Ishikawa (cell line): ENCODE measurements at regions not wholly inside any gene's neighbourhood (a gene's known extent, or its start where the extent isn't known, plus 50 kb on each side); places are given as distances from the start of the nearest gene placed in this dataset.

ENCODE experiments used
- CEBPB ChIP-seq: IDR thresholded peaks from 2 replicates; pipeline ENCODE4 v1.6.1; 2012
- CREB1 ChIP-seq: IDR thresholded peaks from 2 replicates; pipeline ENCODE4 v1.6.1; 2012; ENCODE audit warnings: low read depth
- EGR1 ChIP-seq: IDR thresholded peaks from 2 replicates; pipeline ENCODE4 v1.6.1; 2012
- EP300 ChIP-seq: IDR thresholded peaks from 2 replicates; pipeline ENCODE4 v1.6.1; 2012; ENCODE audit warnings: borderline replicate concordance
- FOXM1 ChIP-seq: IDR thresholded peaks from 2 replicates; pipeline ENCODE4 v1.6.1; 2012; ENCODE audit warnings: low read depth, borderline replicate concordance
- MAX ChIP-seq: IDR thresholded peaks from 2 replicates; pipeline ENCODE4 v1.6.1; 2012
- NFIC ChIP-seq: IDR thresholded peaks from 2 replicates; pipeline ENCODE4 v1.6.1; 2012
- RAD21 ChIP-seq: IDR thresholded peaks from 2 replicates; pipeline ENCODE4 v1.6.1; 2012; ENCODE audit warnings: low read depth
- TAF1 ChIP-seq: IDR thresholded peaks from 2 replicates; pipeline ENCODE4 v1.6.1; 2012; ENCODE audit warnings: low read depth, mild to moderate bottlenecking
- TCF12 ChIP-seq: IDR thresholded peaks from 2 replicates; pipeline ENCODE4 v1.6.1; 2012; ENCODE audit warnings: low read depth
- TEAD4 ChIP-seq: IDR thresholded peaks from 2 replicates; pipeline ENCODE4 v1.6.1; 2012
- USF1 ChIP-seq: IDR thresholded peaks from 2 replicates; pipeline ENCODE4 v1.6.1; 2012
- YY1 ChIP-seq: IDR thresholded peaks from 2 replicates; pipeline ENCODE4 v1.6.1; 2012; ENCODE audit warnings: low read depth
- ZBTB7A ChIP-seq: IDR thresholded peaks from 2 replicates; pipeline ENCODE4 v1.6.1; 2012; ENCODE audit warnings: low read depth
- TF ChIP-seq, protein P1 (sequence below): IDR thresholded peaks from 2 replicates; pipeline ENCODE4 v1.6.1; 2012; ENCODE audit warnings: low read depth, mild to moderate bottlenecking

DNA sequence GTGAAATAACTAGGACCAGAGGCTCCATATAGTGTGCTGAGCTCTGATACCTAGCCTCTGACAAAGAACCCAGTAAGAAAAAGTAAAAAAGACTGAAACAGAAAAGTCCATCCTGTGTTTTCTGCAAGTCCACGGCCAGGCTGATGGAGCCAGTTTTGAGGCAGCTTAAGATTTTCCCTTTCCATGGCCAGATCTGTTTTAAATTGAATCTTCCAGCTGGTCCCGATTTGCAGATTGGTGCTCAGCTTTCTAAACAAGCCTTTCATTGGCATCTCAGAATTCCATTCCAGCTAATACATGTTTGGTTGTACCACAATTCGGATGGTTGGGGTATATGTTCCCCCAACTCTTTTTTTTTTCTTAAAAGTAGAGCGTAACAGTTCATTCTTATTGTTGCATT lies 152.0 kb downstream of the DACT1 start:
- no peak for TF ChIP-seq TAF1
- no peak for TF ChIP-seq TEAD4
- no peak for TF ChIP-seq CREB1
- no peak for TF ChIP-seq FOXM1
- no peak for TF ChIP-seq NFIC
- no peak for TF ChIP-seq ZBTB7A
- no peak for TF ChIP-seq USF1
- no peak for TF ChIP-seq TCF12
- no peak for TF ChIP-seq EGR1
- no peak for TF ChIP-seq MAX
- no peak for TF ChIP-seq EP300
- no peak for TF ChIP-seq YY1
- TF ChIP-seq, protein P1, sequence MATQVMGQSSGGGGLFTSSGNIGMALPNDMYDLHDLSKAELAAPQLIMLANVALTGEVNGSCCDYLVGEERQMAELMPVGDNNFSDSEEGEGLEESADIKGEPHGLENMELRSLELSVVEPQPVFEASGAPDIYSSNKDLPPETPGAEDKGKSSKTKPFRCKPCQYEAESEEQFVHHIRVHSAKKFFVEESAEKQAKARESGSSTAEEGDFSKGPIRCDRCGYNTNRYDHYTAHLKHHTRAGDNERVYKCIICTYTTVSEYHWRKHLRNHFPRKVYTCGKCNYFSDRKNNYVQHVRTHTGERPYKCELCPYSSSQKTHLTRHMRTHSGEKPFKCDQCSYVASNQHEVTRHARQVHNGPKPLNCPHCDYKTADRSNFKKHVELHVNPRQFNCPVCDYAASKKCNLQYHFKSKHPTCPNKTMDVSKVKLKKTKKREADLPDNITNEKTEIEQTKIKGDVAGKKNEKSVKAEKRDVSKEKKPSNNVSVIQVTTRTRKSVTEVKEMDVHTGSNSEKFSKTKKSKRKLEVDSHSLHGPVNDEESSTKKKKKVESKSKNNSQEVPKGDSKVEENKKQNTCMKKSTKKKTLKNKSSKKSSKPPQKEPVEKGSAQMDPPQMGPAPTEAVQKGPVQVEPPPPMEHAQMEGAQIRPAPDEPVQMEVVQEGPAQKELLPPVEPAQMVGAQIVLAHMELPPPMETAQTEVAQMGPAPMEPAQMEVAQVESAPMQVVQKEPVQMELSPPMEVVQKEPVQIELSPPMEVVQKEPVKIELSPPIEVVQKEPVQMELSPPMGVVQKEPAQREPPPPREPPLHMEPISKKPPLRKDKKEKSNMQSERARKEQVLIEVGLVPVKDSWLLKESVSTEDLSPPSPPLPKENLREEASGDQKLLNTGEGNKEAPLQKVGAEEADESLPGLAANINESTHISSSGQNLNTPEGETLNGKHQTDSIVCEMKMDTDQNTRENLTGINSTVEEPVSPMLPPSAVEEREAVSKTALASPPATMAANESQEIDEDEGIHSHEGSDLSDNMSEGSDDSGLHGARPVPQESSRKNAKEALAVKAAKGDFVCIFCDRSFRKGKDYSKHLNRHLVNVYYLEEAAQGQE = no peak
- no peak for TF ChIP-seq RAD21

GRCh38 chr14:58792416-58792815 lies 154.7 kb downstream of the DACT1 start:
- no peak for TF ChIP-seq TAF1
- TF ChIP-seq EGR1 = no peak
- TF ChIP-seq, protein P1 = no peak
- TF ChIP-seq USF1 = no peak
- no peak for TF ChIP-seq CREB1
- no peak for TF ChIP-seq YY1
- no peak for TF ChIP-seq TCF12
- no peak for TF ChIP-seq MAX
- no peak for TF ChIP-seq CEBPB
- no peak for TF ChIP-seq EP300
- no peak for TF ChIP-seq ZBTB7A
- TF ChIP-seq NFIC = no peak
- no peak for TF ChIP-seq FOXM1
- TF ChIP-seq TEAD4 = no peak
- no peak for TF ChIP-seq RAD21

DNA sequence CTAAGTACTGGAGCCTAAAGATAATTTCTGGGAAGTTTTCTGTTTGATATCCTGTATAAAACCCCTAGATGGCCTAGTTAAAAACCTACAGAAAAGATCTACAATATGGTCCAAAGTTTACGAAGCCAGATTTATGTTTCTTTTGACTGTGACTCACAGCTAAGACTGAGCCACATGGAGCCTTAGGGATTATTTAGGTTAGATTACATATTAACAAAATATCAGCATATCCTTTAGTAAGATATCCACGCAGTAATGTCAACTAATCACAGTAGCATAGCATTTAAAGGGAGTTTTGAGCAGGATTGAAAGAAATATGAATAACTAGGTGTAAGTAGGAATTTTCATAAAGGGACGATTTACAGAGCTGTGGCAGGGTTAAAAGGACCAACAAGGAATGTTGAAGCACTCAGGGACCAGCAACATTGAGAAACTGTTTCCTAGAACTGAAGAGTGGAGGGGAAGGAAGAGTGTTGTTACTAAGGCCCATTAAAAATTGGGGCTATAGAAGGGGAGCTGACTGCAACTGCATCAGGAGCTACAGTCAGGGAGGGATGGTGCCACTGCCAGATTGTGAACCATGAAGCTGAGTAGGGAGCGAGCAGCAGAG lies 155.5 kb downstream of the DACT1 start:
- TF ChIP-seq FOXM1 (no peak), EP300 (no peak), TCF12 (no peak)

DNA sequence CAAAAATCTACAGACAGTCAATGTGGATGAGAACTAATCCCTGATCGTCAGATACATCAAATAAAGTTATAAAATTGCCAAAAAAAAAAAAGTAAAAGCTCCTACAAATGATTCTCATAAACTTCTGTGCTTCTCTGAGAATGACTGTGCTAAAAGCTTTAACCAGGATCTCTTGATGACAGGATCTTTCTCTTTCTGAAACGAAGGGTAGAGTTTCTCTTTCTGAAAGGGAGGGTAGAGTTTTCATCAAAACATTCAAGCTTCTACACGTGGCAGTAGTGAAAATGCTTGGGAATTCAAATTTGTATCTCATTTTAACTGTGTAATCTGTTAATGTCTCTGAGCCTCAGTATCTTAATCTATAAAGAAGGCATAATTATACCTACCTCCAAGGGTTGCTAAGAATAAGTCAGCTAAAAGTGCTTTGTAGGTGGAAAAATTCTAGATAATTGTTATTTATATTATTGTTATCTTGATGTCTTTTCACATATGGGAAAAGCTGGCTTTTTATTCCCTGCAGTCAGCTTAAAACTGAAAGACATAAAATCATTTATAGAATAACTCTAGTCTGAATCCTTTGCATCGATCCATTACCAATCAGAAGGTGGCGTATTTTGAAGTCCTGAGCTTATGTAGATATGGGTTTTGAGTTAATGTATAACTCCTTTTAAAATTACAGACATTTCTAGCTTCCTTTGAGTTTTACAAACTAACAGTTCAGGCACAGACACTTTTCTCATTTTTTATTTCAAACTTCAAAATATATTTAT lies 157.4 kb downstream of the DACT1 start:
- TF ChIP-seq FOXM1 (no peak), MAX (no peak)

- TF ChIP-seq TAF1 = no peak
- TF ChIP-seq MAX = no peak
- no peak for TF ChIP-seq TEAD4
- no peak for TF ChIP-seq EGR1
- TF ChIP-seq ZBTB7A = no peak
- no peak for TF ChIP-seq FOXM1
- no peak for TF ChIP-seq YY1
- TF ChIP-seq NFIC = no peak
- no peak for TF ChIP-seq RAD21
- no peak for TF ChIP-seq CEBPB
Observed at GRCh38 chr14:58796242-58797009, 158.7 kb downstream of the DACT1 start.

DNA sequence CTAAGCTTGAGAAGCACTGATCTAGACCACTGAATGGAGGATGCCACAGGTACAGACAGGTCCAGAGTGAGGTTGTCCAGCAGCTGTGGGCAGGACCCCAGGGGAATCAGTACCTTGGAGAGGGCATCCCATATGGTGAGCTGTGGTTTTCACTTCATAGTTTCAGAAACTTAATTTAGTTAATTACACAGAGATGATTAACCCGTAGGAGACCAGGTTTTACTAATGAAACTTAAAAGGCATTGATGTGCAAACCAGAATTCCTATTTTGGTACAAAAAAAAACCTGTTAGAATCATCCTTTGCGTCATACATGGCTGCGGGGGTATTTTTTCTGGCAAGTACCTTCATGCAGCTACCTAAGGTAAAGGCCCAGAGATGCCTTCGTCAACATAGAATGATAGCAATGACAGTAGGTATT lies 159.3 kb downstream of the DACT1 start:
- TF ChIP-seq USF1 (no peak), TAF1 (no peak), TCF12 (no peak), TEAD4 (no peak), RAD21 (no peak), EGR1 (no peak)
- TF ChIP-seq, protein P1 = peak; percentile 84
